Upper lobe of left lung (tissue), 6 donors: ENCODE measurements at regions not wholly inside any gene's neighbourhood (a gene's known extent, or its start where the extent isn't known, plus 50 kb on each side); places are given as distances from the start of the nearest gene placed in this dataset.

Experiments used
- ATAC-seq, 2 donors: fragments of 200-7000 bp; cut with Tn5 transposase; one replicate each; pipeline ENCODE4 v1.9.1; 2022; ENCODE audit warnings: mild to moderate bottlenecking in 2 of 2, moderate library complexity in 2 of 2; ENCODE audit not compliant: low FRiP score in 2 of 2
- DNase-seq, 2 donors: peaks; one replicate each; pipeline ENCODE4 v3.0.0-alpha.2; 2019 to 2020
- H3K27ac ChIP-seq, 4 donors: fragments of 200-600 bp; sonication (generic); one replicate each; pipeline ENCODE4 v1.5.1; 2016 to 2019
- H3K27me3 ChIP-seq, 4 donors: fragments of 200-600 bp; sonication (generic); one replicate each; pipeline ENCODE4 v1.5.1; 2017 to 2019
- H3K36me3 ChIP-seq, 4 donors: fragments of 200-600 bp; sonication (generic); one replicate each; pipeline ENCODE4 v1.5.1; 2016 to 2019
- H3K4me1 ChIP-seq, 4 donors: fragments of 200-600 bp; sonication (generic); one replicate each; pipeline ENCODE4 v1.5.1; 2018 to 2019
- H3K4me3 ChIP-seq, 4 donors: fragments of 200-600 bp; sonication (generic); one replicate each; pipeline ENCODE4 v1.5.1; 2017 to 2019; ENCODE audit warnings: mild to moderate bottlenecking in 2 of 4, moderate library complexity in 1 of 4
- H3K9me3 ChIP-seq, 4 donors: fragments of 200-600 bp; sonication (generic); one replicate each; pipeline ENCODE4 v1.5.1; 2018 to 2019
- CTCF ChIP-seq, 6 experiments: fragments of 450-650 bp in 4 of 6; fragments of 200-600 bp in 2 of 6; sonication (generic) in 2 of 6; IDR thresholded peaks; one replicate each; pipeline ENCODE4 v1.5.1; 2016 to 2019; ENCODE audit warnings: antibody characterized with exemption in 6 of 6
- EP300 ChIP-seq, 4 donors: sonication (generic); formaldehyde crosslinking; IDR thresholded peaks; one replicate each; pipeline ENCODE4 v1.5.1; 2017; ENCODE audit warnings: antibody characterized with exemption in 4 of 4, control low read depth in 2 of 4
- POLR2A ChIP-seq, 4 donors: fragments of 450-650 bp; IDR thresholded peaks; one replicate each; pipeline ENCODE4 v1.5.1; 2016 to 2017; ENCODE audit warnings: antibody characterized with exemption in 4 of 4, mild to moderate bottlenecking in 2 of 4
- POLR2AphosphoS5 ChIP-seq, 2 donors: sonication (generic); formaldehyde crosslinking; IDR thresholded peaks; one replicate each; pipeline ENCODE4 v1.5.1; 2017; ENCODE audit warnings: antibody characterized with exemption in 2 of 2
- WGBS, 2 donors: methylation state at CpG; one replicate each; pipeline ENCODE4 v1.1.5; 2017 to 2018; 5-methylcytosine and 5-hydroxymethylcytosine counted together
- donor health status: DM: no; HTN: no; CAD: no; lungs with moderate emphysema.
- donor health status: DM: no; HTN: yes; CAD: no; lungs with severe emphysema.

- Histone ChIP-seq H3K9me3 (no peaks in the 10 kb centered on the region), H3K27me3 (no peaks in the 10 kb centered on the region), H3K4me3 (no peak overlapping the region), H3K36me3 (no peaks in the 10 kb centered on the region), H3K4me1 (peaks cover 34 to 44% (median 41%) of the 10 kb centered on the region in 4 donors), H3K27ac (peak overlapping the region; percentile 59 to 82 (median 70))
- TF ChIP-seq POLR2A (IDR thresholded peaks at IDR 0.05) (peak in 1 of 4 donors; percentile 61), CTCF (IDR thresholded peaks at IDR 0.05) (no peak), POLR2AphosphoS5 (IDR thresholded peaks at IDR 0.05) (peak; percentile 64 to 72), EP300 (IDR thresholded peaks at IDR 0.05) (peak in 1 of 4 donors; percentile 57)
- ATAC-seq = peak; percentile 80 to 89
- WGBS, 2 donors = 62 to 72% methylated on average over 14 to 19 of the region's 19 CpGs
- DNase-seq = peak; percentile 39 to 78
Observed at GRCh38 chr6:6749702-6750491, 161.4 kb downstream of the LY86 start.

- no peaks in the 10 kb centered on the region for H3K27me3 ChIP-seq
- TF ChIP-seq POLR2A (IDR thresholded peaks at IDR 0.05) = no peak
- TF ChIP-seq POLR2AphosphoS5 (IDR thresholded peaks at IDR 0.05) = no peak
- TF ChIP-seq CTCF (IDR thresholded peaks at IDR 0.05) = no peak
- no peak for TF ChIP-seq EP300 (IDR thresholded peaks at IDR 0.05)
- no peaks in the 10 kb centered on the region for H3K9me3 ChIP-seq
- 74 to 86% methylated on average over 10 of the region's 10 CpGs for WGBS, 2 donors
- peaks cover 34 to 44% (median 41%) of the 10 kb centered on the region in 4 donors for H3K4me1 ChIP-seq
- no peak overlapping the region for H3K4me3 ChIP-seq
- DNase-seq (no peak), ATAC-seq (no peak)
- H3K36me3 ChIP-seq = no peaks in the 10 kb centered on the region
- H3K27ac ChIP-seq = peak overlapping the region; percentile 59 to 80 (median 64)
Observed at GRCh38 chr6:6750594-6751265, 162.2 kb downstream of the LY86 start.

GRCh38 chr6:6751266-6751596 lies 162.7 kb downstream of the LY86 start:
- Histone ChIP-seq H3K4me3 (no peak overlapping the region), H3K9me3 (no peaks in the 10 kb centered on the region), H3K27ac (peak overlapping the region; percentile 59 to 80 (median 64)), H3K27me3 (no peaks in the 10 kb centered on the region), H3K4me1 (peaks cover 34 to 44% (median 41%) of the 10 kb centered on the region in 4 donors), H3K36me3 (no peaks in the 10 kb centered on the region)
- TF ChIP-seq CTCF (IDR thresholded peaks at IDR 0.05) (no peak), EP300 (IDR thresholded peaks at IDR 0.05) (no peak), POLR2A (IDR thresholded peaks at IDR 0.05) (no peak), POLR2AphosphoS5 (IDR thresholded peaks at IDR 0.05) (no peak)
- ATAC-seq (peak in 1 of 2 donors; percentile 22), DNase-seq (no peak)
- 92 to 93% methylated on average over 2 of the region's 2 CpGs for WGBS, 2 donors

- 47 to 63% methylated on average over 8 of the region's 8 CpGs for WGBS, 2 donors
- TF ChIP-seq CTCF (IDR thresholded peaks at IDR 0.05) (no peak), EP300 (IDR thresholded peaks at IDR 0.05) (peak in 1 of 4 donors; percentile 16)
- Histone ChIP-seq H3K9me3 (no peaks in the 10 kb centered on the region), H3K27ac (peak overlapping the region; percentile 59 to 80 (median 64)), H3K27me3 (no peaks in the 10 kb centered on the region), H3K4me1 (peaks cover 34 to 44% (median 41%) of the 10 kb centered on the region in 4 donors), H3K4me3 (no peak overlapping the region), H3K36me3 (no peaks in the 10 kb centered on the region)
- ATAC-seq (peak in 1 of 2 donors; percentile 59), DNase-seq (peak in 1 of 2 donors; percentile 71)
Observed at GRCh38 chr6:6751619-6752023, 163.1 kb downstream of the LY86 start.
